Stimulated activated CD4-positive, alpha-beta T cell treated with anti-CD3 and anti-CD28 coated beads, TNF-alpha, amount 100 ng/mL, for 4 hours (primary cell): ENCODE measurements at regions not wholly inside any gene's neighbourhood (a gene's known extent, or its start where the extent isn't known, plus 50 kb on each side); places are given as distances from the start of the nearest gene placed in this dataset.

Source experiments
- DNase-seq, 3 experiments: peaks; one replicate each; pipeline ENCODE4 v3.0.0-alpha.2; 2020; ENCODE audit warnings: low read depth in 3 of 3

GRCh38 chr2:13102397-13103063 is 385.8 kb downstream of the TRIB2 start:
- DNase-seq, result no peak

DNA sequence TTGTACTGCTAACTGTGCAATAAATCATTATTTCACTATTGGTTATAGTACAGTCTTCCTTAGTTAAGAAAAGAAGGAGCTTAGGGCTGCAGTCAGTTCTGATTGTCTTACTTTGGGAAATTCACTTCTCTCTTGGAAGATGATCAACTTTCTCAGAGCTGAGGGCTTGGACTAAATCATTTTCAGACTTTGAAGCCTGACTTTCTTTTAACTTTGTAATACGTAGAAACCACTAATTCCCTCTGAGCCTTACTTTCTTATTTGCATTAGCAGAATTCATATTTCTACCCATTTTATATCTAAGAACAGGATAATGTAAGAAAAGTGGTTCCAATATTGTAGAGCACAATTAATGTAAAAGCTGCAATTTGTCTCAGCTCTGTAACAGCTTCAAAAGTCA is 386.4 kb downstream of the TRIB2 start:
- no peak for DNase-seq

DNA sequence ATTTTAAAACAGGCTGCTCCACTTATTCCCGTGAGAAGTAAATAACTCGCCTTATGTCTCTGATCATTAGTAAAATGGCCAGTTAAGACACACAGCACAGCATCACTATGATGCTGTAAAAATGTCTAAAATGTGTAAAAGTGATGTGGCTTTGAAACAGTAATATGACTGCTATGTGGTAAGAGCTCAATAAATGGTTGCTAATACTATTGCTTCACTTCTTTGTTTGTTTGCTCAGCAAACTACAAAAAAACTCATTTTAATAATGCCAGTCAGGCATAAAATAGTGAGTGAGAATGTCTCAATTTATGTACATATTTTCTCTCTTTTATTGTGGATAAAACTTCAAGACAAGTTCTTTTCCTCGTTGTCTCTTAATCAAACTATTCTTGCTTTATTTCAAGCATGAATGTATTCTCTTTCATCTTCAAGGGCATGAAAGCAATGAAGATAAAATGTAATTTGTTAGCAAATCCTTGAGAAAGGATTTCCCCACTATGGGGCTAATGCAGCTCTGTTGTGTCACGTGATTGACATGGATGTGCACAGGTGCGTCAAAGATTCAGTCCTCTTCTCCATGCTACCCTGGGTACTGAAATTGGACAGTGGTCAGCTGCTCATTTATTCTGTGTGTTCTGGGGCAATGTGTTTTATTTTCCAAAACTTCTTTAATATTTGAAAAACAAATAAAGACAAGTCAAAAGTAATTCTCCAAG is 387.2 kb downstream of the TRIB2 start:
- no peak for DNase-seq

GRCh38 chr2:13104723-13105122 is 388.0 kb downstream of the TRIB2 start:
- no peak for DNase-seq

DNA sequence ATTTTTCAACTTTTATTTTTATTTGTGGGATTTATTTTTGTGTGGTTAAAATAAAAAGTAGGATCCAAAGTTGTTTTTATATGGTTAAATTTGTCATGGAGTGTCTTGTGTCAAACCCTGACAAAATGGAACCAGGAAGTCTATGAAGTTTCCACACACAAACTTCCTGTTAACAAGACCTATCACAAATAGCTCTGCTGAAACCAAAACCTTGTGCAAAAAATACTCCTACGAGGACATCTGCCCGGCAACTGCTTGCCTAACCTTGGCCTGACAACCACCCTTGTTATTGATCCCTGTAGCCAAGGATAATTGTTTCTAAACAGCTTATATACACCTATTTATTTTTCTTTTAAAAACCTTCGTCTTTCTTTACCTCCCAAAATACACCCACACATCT is 389.6 kb downstream of the TRIB2 start:
- DNase-seq, result no peak

DNA sequence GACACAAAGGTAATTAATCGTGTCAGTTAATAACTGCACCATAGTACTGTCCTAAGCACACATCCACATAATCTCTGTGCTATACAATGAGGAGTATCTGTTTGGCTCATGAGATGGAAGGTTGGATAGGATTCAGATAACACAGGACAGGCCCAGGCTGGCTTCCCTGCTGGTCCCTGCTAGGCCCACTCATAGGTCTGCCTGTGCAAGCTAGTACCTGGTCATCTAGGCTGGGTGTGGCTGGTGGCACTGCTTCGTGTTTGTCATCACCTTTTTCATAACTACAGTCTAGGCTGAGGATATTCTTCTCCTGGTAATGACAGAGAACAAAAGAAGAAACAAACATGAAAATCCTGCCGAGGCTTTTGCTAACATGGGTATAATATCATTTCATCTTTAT is 392.8 kb downstream of the TRIB2 start:
- no peak for DNase-seq

DNA sequence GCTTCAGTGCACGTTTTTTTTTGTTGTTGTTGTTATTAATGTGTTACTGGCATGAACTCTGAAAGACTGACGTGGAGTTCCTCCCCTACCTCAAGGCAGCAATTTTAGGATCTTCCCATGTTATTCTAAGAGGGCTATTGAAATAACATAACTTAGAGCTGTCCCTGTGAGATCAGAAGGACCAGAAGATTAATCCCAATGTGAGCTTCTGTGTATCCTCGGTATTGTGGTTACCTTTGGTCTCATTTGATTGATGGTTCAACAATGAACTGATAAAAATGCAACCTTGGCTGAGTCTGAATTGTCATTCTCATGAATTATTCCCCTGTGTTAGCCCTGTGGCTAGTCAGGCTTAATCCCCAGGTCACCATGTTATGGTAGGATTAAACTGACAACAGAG is 394.1 kb downstream of the TRIB2 start:
- DNase-seq, result no peak

DNA sequence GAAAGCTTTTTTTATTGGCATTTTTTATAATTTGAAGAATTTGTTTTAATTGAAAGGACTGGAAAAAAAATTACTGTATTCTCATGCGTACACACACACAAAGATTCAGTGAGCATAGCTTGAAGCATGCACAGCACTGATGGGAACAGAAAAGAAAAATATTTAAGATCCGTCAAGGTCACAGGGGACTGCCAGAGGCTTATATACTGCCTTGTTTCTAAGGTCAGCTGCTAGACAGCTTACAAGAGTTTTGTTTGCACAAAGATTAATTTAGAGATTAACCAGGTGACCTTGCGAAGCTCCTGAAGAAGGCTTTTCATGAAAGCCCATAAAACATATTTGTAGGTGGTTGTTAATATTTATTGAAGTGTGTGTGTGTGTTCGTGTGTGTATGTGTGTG is 396.3 kb downstream of the TRIB2 start:
- no peak for DNase-seq

- no peak for DNase-seq
Measured at GRCh38 chr2:13114391-13114790, 397.7 kb downstream of the TRIB2 start.

GRCh38 chr2:13115643-13116042 is 398.9 kb downstream of the TRIB2 start:
- DNase-seq, result no peak

- DNase-seq, result no peak
Measured at GRCh38 chr2:13121096-13121495, 404.4 kb downstream of the TRIB2 start.

- DNase-seq, result no peak
Measured at GRCh38 chr2:13128139-13128538, 411.4 kb downstream of the TRIB2 start.

DNA sequence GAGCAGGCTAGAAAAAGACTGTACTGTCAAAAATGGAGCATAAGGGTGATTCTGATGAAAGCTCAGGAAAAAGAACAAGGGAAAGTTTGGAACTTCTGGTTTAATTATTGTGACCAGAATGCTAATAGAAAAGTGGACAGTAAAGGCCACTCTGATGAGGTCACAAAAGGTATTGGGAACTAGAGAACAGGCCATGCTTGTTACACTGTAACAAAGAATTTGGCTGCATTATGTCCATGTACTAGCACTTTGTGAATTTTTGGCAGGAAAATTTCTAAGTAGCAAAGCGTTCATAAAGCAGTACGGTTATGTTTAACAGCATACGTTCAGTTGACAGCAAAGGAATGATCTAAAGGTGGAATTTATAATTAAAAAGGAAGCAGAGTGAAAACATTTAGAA is 418.6 kb downstream of the TRIB2 start:
- no peak for DNase-seq

- no peak for DNase-seq
Measured at GRCh38 chr2:13135856-13136255, 419.1 kb downstream of the TRIB2 start.

GRCh38 chr2:13137679-13138078 is 420.9 kb downstream of the TRIB2 start:
- no peak for DNase-seq

GRCh38 chr2:13141315-13141714 is 424.6 kb downstream of the TRIB2 start:
- no peak for DNase-seq

DNA sequence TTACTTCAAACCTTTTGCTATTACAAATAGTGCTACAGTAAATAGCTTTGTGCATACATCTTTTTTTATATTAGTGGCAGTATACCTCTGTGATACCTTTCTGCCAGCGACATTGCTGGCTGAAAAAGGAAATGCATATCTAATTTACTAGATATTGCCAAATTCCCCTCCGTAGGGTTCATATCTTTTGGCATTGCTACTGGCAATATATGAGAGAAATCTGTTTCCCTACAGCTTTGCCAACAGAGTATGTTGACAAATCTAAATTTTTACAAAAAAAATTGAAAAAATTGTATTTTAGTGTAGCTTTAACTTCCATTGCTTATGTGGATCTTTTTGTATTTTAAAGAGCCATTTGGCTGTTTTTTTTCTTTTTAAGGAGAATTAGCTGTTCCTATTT is 426.7 kb downstream of the TRIB2 start:
- no peak for DNase-seq

DNA sequence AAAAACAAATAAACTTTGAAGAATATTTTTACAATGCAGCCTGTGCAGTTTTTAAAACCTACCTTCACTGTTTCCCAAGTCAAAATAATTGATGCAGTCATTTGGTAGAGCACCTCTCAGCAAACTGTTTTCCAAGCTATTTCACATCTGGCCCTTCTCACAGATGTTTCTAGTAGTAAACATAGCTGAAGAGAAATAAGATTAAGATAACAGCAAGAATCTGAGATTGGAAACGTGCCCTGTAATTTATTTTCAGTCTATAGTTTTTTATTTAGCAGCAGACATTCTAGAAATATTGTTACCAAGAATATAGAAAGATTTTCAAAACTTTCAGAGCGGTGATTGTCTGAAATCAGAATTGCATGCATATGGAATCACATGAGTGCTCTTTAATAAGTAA is 440.2 kb downstream of the TRIB2 start:
- DNase-seq, result no peak

DNA sequence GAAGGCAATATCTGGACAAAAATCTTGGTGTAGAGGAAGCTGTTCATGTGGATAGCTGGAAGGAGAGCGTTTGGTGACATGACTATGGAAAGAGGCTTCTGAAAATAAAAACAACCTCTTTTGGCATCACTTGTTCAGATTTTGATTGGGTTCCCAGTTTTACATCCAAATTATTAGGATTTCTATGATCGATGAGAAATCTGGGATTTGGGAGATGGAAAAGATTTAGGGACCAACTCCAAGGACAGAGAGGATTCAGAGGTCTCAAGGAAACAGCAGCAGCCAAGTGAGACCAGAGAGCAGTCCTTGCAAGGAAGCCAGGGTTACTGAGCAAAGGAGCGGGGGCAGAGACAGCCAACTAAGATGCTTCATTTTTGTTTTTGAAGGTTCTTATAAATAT is 441.7 kb downstream of the TRIB2 start:
- DNase-seq, result no peak

DNA sequence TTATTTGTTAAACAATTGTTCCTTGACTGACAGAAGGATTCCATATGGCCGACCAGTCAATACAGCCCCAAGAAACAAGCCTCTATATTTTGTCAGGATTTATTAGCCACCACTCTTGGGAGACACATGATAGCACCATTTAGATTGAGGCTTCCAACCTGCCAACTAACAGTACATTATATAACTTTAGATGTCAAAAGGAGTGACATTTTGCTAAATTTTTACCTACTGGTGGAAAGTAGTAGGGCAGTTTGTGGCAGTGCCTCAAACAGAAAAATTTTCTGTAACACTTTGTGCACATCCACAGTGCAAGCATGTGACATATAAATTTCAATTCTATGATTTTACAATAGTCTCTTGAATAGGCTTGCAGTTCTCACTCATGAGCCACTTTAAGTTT is 464.0 kb downstream of the TRIB2 start:
- no peak for DNase-seq

GRCh38 chr2:13193075-13193474 is 476.3 kb downstream of the TRIB2 start:
- no peak for DNase-seq

DNA sequence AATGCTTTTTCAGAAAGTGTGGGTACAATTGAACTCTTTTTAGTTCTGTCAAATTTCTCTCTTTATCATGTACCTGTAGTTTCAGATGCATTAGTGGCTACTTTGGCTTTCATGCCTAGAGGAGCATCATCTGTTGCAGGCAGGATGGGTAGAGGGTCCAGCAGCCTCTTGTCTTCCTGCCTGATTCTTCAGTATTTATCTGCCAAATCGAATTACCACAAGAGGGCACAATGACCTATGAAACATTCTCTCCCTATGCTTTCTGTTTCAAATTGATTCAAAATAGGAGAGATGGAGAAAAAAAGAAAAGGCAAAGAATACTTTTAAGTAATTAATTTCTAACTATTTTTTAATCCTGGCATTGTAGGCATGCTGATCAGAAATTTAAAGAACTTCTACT is 477.2 kb downstream of the TRIB2 start:
- DNase-seq, result no peak

GRCh38 chr2:13195270-13195669 is 478.5 kb downstream of the TRIB2 start:
- no peak for DNase-seq

- no peak for DNase-seq
Measured at GRCh38 chr2:13197248-13197647, 480.5 kb downstream of the TRIB2 start.
